K562 (cell line): ENCODE measurements at regions not wholly inside any gene's neighbourhood (a gene's known extent, or its start where the extent isn't known, plus 50 kb on each side); places are given as distances from the start of the nearest gene placed in this dataset.

ENCODE experiments used
- RBBP5 ChIP-seq: fragments of 200-600 bp; sonication (generic); IDR thresholded peaks from 2 replicates; pipeline ENCODE4 v1.6.1; 2012; ENCODE audit warnings: borderline replicate concordance, mild to moderate bottlenecking, low read length, control low read depth, inconsistent platforms; ENCODE audit not compliant: insufficient read depth, poor library complexity, severe bottlenecking
- TF ChIP-seq, protein P1 (sequence below): fragments of 450-650 bp; IDR thresholded peaks from 2 replicates; pipeline ENCODE4 v1.6.1; 2016

DNA sequence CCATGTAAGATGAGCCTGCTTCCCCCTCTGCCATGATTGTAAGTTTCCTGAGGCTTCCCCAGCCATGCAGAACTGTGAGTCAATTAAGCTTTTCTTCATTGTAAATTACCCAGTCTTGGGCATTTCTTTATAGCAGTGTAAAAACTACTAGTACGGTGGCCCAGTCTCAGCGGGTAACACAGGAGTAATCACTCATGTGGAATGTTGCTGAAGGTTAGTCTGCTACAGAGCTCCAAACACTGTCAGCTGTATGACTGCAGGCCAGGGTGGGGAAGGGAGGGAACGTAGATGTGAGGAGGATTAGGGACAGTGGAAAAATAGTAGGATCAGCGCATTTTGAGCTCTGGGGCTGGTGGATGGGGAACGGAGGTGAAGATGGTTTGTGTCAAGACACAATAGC lies 711.2 kb upstream of the SOX11 start:
- TF ChIP-seq RBBP5 = no peak
- TF ChIP-seq, protein P1, sequence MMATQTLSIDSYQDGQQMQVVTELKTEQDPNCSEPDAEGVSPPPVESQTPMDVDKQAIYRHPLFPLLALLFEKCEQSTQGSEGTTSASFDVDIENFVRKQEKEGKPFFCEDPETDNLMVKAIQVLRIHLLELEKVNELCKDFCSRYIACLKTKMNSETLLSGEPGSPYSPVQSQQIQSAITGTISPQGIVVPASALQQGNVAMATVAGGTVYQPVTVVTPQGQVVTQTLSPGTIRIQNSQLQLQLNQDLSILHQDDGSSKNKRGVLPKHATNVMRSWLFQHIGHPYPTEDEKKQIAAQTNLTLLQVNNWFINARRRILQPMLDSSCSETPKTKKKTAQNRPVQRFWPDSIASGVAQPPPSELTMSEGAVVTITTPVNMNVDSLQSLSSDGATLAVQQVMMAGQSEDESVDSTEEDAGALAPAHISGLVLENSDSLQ = no peak
